Stimulated activated CD4-positive, alpha-beta T cell treated with anti-CD3 and anti-CD28 coated beads, Interleukin-15, amount 100 ng/mL, for 24 hours (primary cell): ENCODE measurements at regions not wholly inside any gene's neighbourhood (a gene's known extent, or its start where the extent isn't known, plus 50 kb on each side); places are given as distances from the start of the nearest gene placed in this dataset.

Experiments used
- DNase-seq: peaks from one replicate; pipeline ENCODE4 v3.0.0-alpha.2; 2020

DNA sequence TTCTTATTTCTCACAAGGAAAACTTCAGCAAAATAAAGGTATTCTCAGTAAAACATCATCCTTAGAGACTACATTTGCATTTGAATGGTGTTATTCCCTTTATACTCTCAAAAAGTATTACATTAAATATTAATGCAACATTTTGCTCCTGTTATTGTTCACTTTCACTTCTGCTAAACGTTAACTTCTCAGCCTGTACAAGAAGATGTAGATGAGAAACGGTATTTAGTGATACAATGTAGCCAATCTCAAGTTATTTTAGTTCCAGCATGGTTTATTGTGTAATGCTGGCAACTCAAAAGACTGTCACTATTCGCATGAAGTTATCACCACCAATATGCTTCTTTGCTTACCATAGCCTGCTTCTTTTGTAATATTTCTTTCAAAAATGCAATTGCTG is 514.1 kb downstream of the CPS1 start:
- no peak for DNase-seq

GRCh38 chr2:211077216-211077767 is 520.9 kb downstream of the CPS1 start:
- DNase-seq: no peak

- DNase-seq: no peak
Observed at GRCh38 chr2:211084352-211084751, 528.0 kb downstream of the CPS1 start.

- DNase-seq: no peak
Observed at GRCh38 chr2:211085056-211085680, 528.8 kb downstream of the CPS1 start.

DNA sequence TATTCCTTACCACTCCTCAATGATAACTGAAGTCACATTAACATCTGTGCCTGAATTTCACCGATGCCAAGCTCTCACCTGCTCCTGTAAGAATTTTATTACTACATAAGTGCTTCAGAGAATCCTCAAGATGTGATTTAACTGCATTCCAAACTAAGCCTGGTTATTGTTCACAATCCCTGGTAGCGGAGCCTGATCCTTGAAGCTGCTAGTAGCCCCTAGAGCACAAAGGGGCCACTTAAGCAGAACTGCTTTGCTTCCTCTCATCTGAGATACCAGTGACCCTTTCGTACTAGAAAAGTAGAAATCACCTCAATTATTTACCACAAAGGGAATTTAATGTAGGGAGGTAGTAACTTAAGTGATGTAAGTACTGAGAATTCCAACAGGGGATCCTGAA is 529.6 kb downstream of the CPS1 start:
- no peak for DNase-seq

- DNase-seq: no peak
Observed at GRCh38 chr2:211089127-211089526, 532.7 kb downstream of the CPS1 start.

DNA sequence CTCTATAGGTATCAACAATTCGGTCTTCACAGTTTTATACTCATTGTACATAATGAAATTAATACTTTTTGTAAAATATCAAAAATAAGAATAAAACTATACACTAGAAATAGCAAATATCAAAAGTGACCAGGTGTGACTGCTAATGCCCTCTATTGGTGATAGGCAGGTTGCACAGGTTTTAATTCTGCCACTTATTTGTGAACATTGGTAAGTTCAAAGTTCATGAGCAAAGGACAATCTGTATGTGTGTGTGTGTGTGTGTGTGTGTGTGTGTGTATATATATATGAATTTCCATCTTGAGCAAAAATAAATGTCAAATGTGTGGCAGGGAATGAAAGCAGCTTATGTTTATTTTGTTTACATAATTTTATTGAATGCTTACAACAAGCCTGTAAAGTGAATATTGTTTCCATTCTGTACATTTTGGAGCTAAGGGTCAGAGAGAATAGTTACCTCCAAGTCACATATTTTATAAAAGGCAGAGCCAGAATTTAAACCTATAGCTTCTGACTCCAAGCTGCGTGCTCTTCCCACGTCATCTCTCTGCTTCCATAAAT is 537.4 kb downstream of the CPS1 start:
- no peak for DNase-seq

GRCh38 chr2:211103989-211104388 is 547.6 kb downstream of the CPS1 start:
- DNase-seq: no peak

- no peak for DNase-seq
Observed at GRCh38 chr2:211113334-211114175, 557.2 kb downstream of the CPS1 start.

DNA sequence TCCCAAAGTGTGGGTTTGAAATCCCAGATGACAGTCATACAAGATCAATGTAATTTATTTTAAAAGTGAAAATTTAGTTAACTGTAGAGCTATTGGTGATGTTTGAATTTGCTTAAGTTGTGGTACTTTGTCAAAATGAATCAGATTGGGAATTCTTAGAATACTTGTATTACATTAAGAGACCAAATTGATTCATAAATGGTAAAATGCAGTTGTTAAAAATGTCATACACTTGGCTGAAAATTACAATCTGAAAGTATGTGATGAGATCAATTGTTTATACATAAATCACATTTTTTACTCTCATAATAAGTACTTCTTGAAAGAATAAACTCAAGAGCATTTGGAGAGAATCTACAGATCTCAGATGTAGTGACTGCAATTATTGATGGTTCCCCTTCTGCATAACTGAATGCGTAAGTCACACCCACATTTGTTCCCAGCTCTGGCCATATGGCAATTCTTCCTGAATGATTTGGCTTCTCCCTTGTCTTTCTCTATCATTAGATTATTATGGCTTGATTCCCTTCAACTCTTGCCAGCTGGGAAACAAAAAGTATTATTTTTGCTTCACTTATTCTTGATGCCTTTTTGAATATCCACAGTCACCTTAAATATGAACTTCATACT is 558.5 kb downstream of the CPS1 start:
- no peak for DNase-seq

GRCh38 chr2:211117026-211117425 is 560.6 kb downstream of the CPS1 start:
- no peak for DNase-seq

DNA sequence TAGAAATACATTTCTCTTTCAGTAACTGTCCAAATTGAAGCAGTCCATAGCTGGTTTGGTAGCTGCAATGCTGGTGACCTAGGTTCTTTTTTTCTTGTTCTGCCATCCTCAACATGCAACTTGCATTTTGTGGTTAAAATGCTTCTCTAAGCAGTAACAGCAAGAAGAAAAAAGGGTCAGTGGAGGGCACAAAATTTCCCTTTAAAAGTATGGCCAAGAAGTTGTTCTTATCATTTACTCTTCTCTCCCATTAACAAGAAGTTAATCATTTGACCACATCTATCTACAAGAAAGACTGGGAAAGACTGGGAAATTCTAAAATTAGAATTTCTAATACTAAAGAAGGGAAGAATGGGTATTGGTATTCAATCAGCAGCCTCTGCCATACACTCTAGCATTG is 569.9 kb downstream of the CPS1 start:
- DNase-seq: no peak

DNA sequence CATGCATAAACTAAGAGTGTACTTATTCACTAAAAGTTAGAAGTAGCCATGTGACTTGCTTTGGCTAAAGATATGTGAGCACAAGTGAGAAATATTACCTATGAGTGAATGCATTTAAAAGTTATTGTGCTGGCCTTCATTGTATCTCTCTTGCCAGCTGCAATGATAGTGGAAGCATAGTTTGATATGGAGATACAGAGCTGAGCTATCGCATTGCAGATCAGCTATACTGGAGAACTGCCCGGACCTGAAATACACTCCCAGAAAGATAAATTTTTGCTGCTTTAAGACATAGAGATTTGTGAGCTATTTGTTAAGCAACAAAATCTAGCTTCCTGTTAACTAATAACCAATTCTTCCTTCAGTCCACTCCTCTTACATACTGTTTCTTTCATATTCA is 571.1 kb downstream of the CPS1 start:
- no peak for DNase-seq

DNA sequence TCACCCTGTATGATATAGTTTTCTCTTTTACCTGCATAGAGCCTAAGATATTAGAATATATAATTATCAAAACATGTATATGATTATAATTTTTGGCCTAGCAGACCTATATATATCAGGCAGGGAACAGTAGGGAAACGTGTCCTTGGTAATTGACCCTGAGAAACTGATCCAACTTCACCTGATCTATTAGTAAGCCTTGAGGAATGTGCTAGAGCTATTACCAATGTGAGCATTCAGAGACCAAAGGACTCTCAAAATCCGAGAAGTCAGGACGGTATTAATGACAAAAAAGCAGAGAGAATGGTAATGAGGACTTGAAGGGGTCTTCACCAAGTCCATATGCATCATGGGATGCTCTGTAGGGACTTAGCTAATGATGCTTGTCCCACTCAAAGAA is 571.9 kb downstream of the CPS1 start:
- no peak for DNase-seq

GRCh38 chr2:211129798-211130197 is 573.4 kb downstream of the CPS1 start:
- no peak for DNase-seq

- DNase-seq: no peak
Observed at GRCh38 chr2:211132046-211132445, 575.6 kb downstream of the CPS1 start.

DNA sequence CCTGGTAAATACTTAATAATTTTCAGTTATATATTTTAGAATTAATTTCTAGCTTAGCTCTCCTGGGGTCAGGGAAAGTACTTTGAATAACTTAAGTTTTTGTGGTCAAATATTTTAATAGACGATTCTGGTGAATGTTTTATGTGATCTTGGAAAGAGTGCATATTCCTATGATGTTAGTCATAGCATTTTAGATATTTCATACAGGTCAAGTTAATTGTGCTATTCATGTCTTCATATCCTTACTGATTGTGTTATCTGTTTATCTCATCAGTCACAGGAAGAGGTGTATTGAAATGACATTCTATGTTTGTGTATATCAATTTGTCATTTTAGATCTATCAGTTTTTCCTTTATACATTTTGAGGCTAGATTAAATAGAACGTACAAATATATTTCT is 576.2 kb downstream of the CPS1 start:
- no peak for DNase-seq

GRCh38 chr2:211133766-211134165 is 577.4 kb downstream of the CPS1 start:
- DNase-seq: no peak

- DNase-seq: no peak
Observed at GRCh38 chr2:211138551-211138950, 582.2 kb downstream of the CPS1 start.

DNA sequence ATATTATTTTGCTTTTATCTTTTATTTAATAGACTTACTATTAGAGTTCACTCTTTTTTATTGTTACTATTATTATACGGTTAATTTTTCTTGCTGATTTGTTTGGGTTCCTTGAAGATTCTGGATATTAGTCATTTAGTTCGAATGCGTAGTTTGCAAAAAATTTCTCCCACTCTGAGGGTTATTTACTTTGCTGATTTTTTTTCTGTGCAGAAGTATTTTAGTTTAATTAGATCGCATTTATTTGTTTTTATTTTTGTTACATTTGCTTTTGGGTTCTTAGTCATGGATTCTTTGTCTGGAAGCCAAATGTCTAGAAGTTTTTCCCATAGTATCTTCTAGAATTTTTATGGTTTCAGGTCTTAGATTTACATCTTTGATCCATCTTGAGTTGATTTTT is 585.2 kb downstream of the CPS1 start:
- DNase-seq: no peak

GRCh38 chr2:211144078-211144477 is 587.7 kb downstream of the CPS1 start:
- no peak for DNase-seq

GRCh38 chr2:211144974-211145665 is 588.7 kb downstream of the CPS1 start:
- no peak for DNase-seq

GRCh38 chr2:211149731-211150130 is 593.3 kb downstream of the CPS1 start:
- no peak for DNase-seq
